Brain pericyte (primary cell): ENCODE measurements at regions not wholly inside any gene's neighbourhood (a gene's known extent, or its start where the extent isn't known, plus 50 kb on each side); places are given as distances from the start of the nearest gene placed in this dataset.
"Not testable (repeated sequence)": the region's sequence is repeated elsewhere in the genome, so short reads cannot be mapped to it uniquely, and the experiment has no call there.

Experiments used
- DNase-seq: peaks from one replicate; pipeline ENCODE4 v3.0.0-alpha.2; 2012; ENCODE audit warnings: low read depth, low spot score

DNA sequence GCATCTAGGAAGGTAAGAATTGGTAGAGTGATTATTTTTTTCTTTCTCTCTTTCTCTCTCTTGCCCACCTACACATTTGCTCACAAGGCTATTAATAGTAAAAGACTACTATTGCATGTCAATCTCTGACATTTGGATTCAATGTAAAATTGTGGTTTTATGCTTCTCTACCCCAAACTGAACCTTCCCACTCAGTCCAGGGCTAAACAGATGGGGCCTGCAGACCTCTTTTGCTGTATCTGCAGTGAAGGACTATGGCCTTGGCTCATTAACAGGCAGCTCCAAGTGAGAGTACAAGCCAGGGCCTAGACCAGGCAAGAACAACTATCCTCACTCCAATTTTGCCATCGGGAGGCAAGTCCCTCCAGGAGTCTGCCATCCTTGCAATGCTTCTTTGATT lies 68.3 kb upstream of the ARL4C start:
- no peak for DNase-seq

- DNase-seq, result no peak
Observed at GRCh38 chr2:234564699-234565098, 67.8 kb upstream of the ARL4C start.

DNA sequence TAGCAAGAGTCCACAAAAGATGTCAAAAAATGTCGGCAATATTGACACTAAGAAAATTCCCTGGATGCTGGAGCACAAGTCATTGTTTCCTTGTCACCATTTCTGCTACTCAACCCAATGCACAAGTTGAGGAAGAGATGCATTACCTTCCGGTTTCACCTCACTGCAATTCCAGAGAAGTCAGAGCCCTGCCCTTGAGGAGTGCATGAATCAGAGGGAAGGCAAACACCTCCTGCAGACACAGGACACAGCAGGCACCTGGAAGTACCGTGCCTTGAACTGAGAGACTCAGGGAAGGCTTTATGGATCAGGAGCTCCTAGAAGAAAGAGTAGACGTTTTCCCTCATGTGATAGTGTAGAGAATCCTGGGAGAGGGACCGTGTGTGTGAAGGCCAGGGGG lies 62.7 kb upstream of the ARL4C start:
- no peak for DNase-seq

DNA sequence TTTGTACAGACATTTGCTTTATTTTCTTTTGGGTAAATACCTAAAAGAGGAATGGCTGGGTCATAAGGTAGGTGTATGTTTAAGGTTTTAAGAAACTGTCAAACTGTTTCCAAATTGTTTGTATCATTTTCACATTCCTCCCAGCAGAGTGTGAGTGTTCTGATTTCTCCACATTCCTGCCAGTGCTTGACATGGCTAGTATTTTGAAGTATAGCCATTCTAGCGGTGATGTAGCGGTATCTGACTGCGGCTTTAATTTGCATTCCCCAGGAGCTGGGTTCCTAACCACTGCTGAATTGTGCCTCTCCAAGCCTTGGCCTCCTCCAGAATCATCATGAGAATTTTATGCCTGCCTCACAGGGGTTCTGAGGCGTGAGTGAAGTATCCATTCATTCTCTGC lies 61.8 kb upstream of the ARL4C start:
- no peak for DNase-seq

GRCh38 chr2:234556848-234557573 lies 60.1 kb upstream of the ARL4C start:
- no peak for DNase-seq

GRCh38 chr2:234555616-234556249 lies 58.9 kb upstream of the ARL4C start:
- DNase-seq, result peak; percentile 30

DNA sequence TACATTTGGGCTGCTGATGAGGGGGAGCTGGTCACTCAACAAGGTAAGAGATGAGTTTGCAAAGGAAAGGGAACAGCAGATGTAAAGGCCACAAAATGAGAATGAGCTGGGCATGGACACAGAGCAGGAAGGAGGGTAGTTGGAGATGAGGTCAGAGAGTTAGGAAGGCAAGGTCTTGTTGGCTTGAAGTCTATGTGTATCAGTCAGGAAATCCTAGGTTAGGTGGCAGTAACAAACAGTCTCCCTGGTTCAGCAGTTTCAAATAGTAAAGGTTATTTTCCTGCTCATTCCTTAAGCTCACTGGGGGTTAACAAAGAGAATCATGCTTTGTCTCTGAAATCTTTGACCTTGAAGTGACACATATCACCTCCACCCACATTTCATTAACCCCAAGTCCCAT lies 58.3 kb upstream of the ARL4C start:
- DNase-seq, result no peak

DNA sequence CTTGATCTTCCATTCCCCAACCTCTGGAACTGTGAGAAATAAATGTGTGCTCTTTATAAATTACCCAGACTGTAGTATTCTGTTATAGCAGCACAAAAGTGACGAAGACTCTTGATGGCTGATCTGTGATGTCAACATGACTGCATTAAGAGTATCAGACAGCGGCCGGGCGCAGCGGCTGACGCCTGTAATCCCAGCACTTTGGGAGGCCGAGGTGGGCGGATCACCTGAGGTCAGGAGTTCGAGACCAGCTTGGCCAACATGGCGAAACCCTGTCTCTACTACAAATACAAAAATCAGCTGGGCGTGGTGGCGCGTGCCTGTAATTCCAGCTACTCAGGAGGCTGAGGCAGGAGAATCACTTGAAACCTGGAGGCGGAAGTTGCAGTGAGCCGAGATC lies 56.3 kb upstream of the ARL4C start:
- not testable (repeated sequence) for DNase-seq

GRCh38 chr2:234550511-234551107 lies 53.7 kb upstream of the ARL4C start:
- DNase-seq, result peak; percentile 27

DNA sequence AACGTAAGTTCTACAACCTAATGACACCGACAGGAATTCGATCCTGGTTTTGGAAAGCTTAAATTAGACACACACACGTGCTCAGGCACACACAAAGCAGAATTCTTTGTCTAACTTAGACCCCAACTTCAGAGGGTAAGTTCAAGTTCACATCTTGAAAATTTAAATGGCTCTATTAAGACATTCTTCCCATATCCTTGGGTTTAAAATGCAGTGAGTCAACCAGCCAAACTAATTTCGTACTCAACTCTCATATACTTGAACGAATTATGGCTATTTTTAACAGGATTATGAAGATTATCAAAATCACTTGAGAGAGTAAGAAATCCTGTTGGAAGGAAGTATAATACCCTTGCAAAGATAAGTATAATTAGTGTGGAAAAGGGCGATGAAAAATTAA lies 53.2 kb upstream of the ARL4C start:
- DNase-seq, result no peak

GRCh38 chr2:234548695-234549420 lies 52.0 kb upstream of the ARL4C start:
- DNase-seq, result no peak

GRCh38 chr2:234546770-234547169 lies 49.9 kb upstream of the ARL4C start:
- DNase-seq, result no peak
